ENCODE measurements at regions not wholly inside any gene's neighbourhood (a gene's known extent, or its start where the extent isn't known, plus 50 kb on each side); places are given as distances from the start of the nearest gene placed in this dataset.

GRCh38 chr16:80319181-80319580 is 221.6 kb upstream of the DYNLRB2 start:
- TF ChIP-seq CTCF (conservative IDR thresholded peaks at IDR 0.05) (no peak), EZH2 (IDR thresholded peaks at IDR 0.05; ENCODE audit: low read depth) (no peak)

Data from PC-9 (cell line).